ENCODE measurements at regions not wholly inside any gene's neighbourhood (a gene's known extent, or its start where the extent isn't known, plus 50 kb on each side); places are given as distances from the start of the nearest gene placed in this dataset.

DNA sequence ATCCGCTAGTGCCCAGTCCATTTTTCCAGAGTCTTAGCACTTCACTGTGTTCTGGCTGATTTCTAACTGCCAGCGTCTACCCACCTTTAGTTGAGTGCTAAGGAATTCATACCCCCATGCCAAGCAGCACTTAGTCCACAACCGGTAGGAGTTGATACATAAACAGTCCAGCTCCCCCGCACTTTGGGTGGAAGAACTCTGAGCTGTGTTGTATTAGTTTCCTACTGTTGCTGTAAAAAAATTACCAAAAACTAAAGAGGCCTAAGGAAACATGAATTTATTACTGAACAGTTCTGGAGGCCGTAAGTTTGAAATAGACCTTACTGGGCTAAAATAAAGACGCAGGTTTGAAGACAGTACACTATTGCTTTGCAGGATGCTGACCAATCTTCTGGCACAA is 87.6 kb downstream of the SLC24A2 start:
- Histone ChIP-seq H3K9me3 (no peaks in the 10 kb centered on the region), H3K4me1 (no peaks in the 10 kb centered on the region), H3K4me3 (no peak overlapping the region), H3K27me3 (no peaks in the 10 kb centered on the region), H3K27ac (no peak overlapping the region), H3K36me3 (no peaks in the 10 kb centered on the region)
- no peak for TF ChIP-seq POLR2A (IDR thresholded peaks at IDR 0.05)
- TF ChIP-seq, protein P1, sequence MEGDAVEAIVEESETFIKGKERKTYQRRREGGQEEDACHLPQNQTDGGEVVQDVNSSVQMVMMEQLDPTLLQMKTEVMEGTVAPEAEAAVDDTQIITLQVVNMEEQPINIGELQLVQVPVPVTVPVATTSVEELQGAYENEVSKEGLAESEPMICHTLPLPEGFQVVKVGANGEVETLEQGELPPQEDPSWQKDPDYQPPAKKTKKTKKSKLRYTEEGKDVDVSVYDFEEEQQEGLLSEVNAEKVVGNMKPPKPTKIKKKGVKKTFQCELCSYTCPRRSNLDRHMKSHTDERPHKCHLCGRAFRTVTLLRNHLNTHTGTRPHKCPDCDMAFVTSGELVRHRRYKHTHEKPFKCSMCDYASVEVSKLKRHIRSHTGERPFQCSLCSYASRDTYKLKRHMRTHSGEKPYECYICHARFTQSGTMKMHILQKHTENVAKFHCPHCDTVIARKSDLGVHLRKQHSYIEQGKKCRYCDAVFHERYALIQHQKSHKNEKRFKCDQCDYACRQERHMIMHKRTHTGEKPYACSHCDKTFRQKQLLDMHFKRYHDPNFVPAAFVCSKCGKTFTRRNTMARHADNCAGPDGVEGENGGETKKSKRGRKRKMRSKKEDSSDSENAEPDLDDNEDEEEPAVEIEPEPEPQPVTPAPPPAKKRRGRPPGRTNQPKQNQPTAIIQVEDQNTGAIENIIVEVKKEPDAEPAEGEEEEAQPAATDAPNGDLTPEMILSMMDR (IDR thresholded peaks at IDR 0.05) = no peak
- no peak for DNase-seq

DNA sequence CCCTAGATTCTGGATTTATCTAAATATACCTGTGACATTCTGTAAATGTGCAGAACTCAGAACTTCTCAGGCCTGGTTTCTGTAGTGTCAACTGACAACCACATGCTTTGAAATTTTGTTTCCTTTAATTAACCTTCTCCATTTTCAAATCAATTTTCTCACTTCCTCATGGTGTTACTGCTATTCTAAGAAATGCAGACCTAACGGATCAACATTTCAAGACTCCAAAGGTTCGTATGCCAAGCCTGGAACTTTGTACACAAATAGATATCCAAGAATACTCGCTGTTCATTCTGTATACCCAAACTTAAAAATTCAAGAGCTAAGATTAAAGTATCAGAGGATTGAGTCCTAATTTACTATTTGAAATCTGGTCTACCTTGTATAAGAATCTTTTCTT is 88.1 kb downstream of the SLC24A2 start:
- TF ChIP-seq, protein P1 (IDR thresholded peaks at IDR 0.05) = no peak
- no peak for TF ChIP-seq POLR2A (IDR thresholded peaks at IDR 0.05)
- Histone ChIP-seq H3K27ac (no peak overlapping the region), H3K4me1 (no peaks in the 10 kb centered on the region), H3K36me3 (no peaks in the 10 kb centered on the region), H3K9me3 (no peaks in the 10 kb centered on the region), H3K4me3 (no peak overlapping the region), H3K27me3 (no peaks in the 10 kb centered on the region)
- DNase-seq = no peak

DNA sequence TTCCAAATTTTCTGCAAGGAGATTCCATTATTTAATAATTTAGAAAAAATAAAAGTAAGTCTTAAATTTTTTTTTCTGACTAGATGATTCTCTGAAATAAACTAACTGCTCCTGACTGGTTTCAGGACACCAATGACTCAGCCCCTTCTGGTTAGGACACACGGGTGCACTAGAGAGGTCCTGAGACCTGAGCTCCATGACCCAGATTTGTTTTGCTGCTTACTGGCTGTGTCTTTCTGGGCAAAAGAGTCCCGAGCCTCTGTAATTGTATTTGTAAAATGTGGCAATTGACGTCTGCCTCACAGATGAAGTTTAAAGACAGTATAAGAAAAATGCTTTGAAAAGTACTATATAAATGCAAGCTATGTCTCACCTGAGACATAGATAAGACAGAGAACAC is 89.1 kb downstream of the SLC24A2 start:
- DNase-seq = no peak
- Histone ChIP-seq H3K36me3 (no peaks in the 10 kb centered on the region), H3K9me3 (no peaks in the 10 kb centered on the region), H3K4me3 (no peak overlapping the region), H3K4me1 (no peaks in the 10 kb centered on the region), H3K27me3 (no peaks in the 10 kb centered on the region), H3K27ac (no peak overlapping the region)
- no peak for TF ChIP-seq POLR2A (IDR thresholded peaks at IDR 0.05)
- TF ChIP-seq, protein P1 (IDR thresholded peaks at IDR 0.05) = no peak

DNA sequence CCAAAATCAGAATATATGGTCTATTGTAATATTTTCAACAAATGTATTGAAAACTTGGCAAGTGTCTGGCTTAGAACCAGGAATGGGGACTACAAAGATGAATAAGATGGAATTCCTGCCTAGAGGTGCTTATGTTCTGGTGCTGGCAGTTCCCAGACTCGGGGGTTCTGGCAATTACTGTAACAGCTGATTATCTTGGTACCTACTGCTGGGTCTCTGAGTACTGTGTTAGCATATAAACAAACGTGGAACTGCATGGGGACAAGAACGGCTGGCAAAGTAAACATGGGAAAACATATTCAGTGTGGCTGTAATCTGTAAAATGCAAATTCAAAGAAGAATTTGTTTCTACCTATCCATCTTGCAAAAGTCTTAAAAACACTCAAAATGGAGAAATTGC is 89.9 kb downstream of the SLC24A2 start:
- no peak for DNase-seq
- Histone ChIP-seq H3K4me1 (no peaks in the 10 kb centered on the region), H3K9me3 (no peaks in the 10 kb centered on the region), H3K36me3 (no peaks in the 10 kb centered on the region), H3K27me3 (no peaks in the 10 kb centered on the region), H3K27ac (no peak overlapping the region), H3K4me3 (no peak overlapping the region)
- TF ChIP-seq, protein P1 (IDR thresholded peaks at IDR 0.05) = no peak
- TF ChIP-seq POLR2A (IDR thresholded peaks at IDR 0.05) = no peak

DNA sequence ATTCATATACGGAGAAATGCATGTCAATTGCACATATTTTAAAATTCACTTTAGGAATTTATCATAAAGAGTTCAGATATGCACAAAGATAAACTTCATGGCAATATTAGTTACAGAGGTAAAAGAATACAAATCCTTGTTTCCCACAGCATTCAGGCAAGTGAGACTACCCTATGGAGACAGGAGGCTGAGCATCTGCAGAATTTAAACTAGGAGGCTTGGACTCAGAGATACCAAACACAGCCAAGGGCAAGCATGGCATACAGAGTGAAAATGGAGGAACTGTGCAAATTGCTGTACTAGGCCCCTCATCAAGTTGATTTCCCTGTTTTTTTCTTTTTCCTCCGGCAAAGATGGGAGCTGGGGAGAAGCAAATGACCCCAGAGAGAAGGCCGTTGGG is 94.2 kb downstream of the SLC24A2 start:
- TF ChIP-seq, protein P1 (IDR thresholded peaks at IDR 0.05) = no peak
- TF ChIP-seq POLR2A (IDR thresholded peaks at IDR 0.05) = no peak
- DNase-seq = no peak
- H3K4me1 ChIP-seq = no peaks in the 10 kb centered on the region

DNA sequence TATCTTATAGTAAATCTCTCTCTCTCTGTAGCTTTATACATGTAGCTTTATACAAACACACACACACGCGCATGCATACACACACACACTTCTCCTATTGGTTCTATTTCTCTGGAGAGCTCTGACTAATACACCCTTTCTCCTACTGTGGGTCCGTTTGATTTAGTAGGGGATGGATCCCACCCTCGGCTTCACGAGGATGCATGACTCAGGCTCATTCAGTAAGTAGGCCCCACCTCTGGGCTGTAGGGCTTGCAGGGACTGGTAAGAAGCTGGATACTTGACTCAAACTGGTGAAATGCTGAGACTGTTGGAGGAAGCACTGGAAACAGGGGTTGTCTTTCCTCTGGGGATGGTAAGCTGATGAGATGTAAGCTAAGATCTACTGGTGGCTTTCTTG is 98.7 kb downstream of the SLC24A2 start:
- H3K36me3 ChIP-seq = no peaks in the 10 kb centered on the region
- H3K9me3 ChIP-seq = no peaks in the 10 kb centered on the region
- H3K27me3 ChIP-seq = no peaks in the 10 kb centered on the region
- H3K4me1 ChIP-seq = no peaks in the 10 kb centered on the region
- no peak overlapping the region for H3K27ac ChIP-seq
- H3K4me3 ChIP-seq = no peak overlapping the region
- TF ChIP-seq, protein P1 (IDR thresholded peaks at IDR 0.05) = no peak
- TF ChIP-seq POLR2A (IDR thresholded peaks at IDR 0.05) = no peak
- DNase-seq = no peak

More for the DNA sequence above, 94.2 kb downstream of the SLC24A2 start:
- Histone ChIP-seq H3K36me3 (no peaks in the 10 kb centered on the region), H3K4me3 (no peak overlapping the region), H3K27me3 (no peaks in the 10 kb centered on the region), H3K9me3 (no peaks in the 10 kb centered on the region), H3K27ac (no peak overlapping the region)

Measured in Peyer's patch (tissue), 4 donors.